IMR-90 (cell line): ENCODE measurements at regions not wholly inside any gene's neighbourhood (a gene's known extent, or its start where the extent isn't known, plus 50 kb on each side); places are given as distances from the start of the nearest gene placed in this dataset.

ENCODE experiments used
- ATAC-seq: fragments of 200-7000 bp; cut with Tn5 transposase; 2 replicates; pipeline ENCODE4 v1.9.1; 2020; ENCODE audit warnings: low read depth, mild to moderate bottlenecking, moderate library complexity
- BruUV-seq: library from RNA; stranded (reverse); fragments of 400-500 nt; replicated peaks from 2 replicates; lab custom pipeline; 2021; lab: Mats Ljungman, UMichigan
- CTCF ChIA-PET: fragments of 300-600 bp; formaldehyde crosslinking; extraction: SDS; loops from one replicate; lab custom pipeline; 2021; ENCODE audit warnings: antibody characterized with exemption; lab: Yijun Ruan, JAX
- POLR2A ChIA-PET: fragments of 300-600 bp; sonication (Branson Sonifier 250); formaldehyde crosslinking; loops from one replicate; lab custom pipeline; 2022; ENCODE audit warnings: antibody characterized with exemption; ENCODE audit not compliant: unreplicated experiment; lab: Charles Lee
- DNase-seq: peaks from one replicate; pipeline ENCODE4 v3.0.0; 2013
- H2AFZ ChIP-seq: replicated peaks from 2 replicates; pipeline ENCODE3; 2013; ENCODE audit warnings: low read length, mild to moderate bottlenecking; ENCODE audit not compliant: poor library complexity
- H2AK5ac ChIP-seq: 2 replicates; pipeline ENCODE4 v1.6.1; 2013; ENCODE audit warnings: low read depth, low read length, inconsistent platforms
- H2AK9ac ChIP-seq: replicated peaks from 2 replicates; pipeline ENCODE3; 2013; ENCODE audit warnings: mild to moderate bottlenecking, low read depth, low read length, moderate library complexity; ENCODE audit not compliant: poor library complexity
- H2BK120ac ChIP-seq: 2 replicates; pipeline ENCODE4 v1.6.1; 2013; ENCODE audit warnings: low read depth, low read length, inconsistent platforms
- H2BK15ac ChIP-seq: 3 replicates; pipeline ENCODE4 v1.6.1; 2013; ENCODE audit warnings: low read depth, low read length, inconsistent platforms
- H2BK20ac ChIP-seq: 2 replicates; pipeline ENCODE4 v1.6.1; 2013; ENCODE audit warnings: low read depth, mild to moderate bottlenecking, inconsistent platforms, low read length, moderate library complexity
- H2BK5ac ChIP-seq: 2 replicates; pipeline ENCODE4 v1.6.1; 2013; ENCODE audit warnings: mild to moderate bottlenecking, low read depth, low read length, inconsistent platforms; ENCODE audit not compliant: poor library complexity, severe bottlenecking
- H3K14ac ChIP-seq: replicated peaks from 2 replicates; pipeline ENCODE4 v1.6.1; 2013; ENCODE audit warnings: low read depth, low read length, inconsistent platforms
- H3K18ac ChIP-seq: 2 replicates; pipeline ENCODE4 v1.6.1; 2013; ENCODE audit warnings: low read depth, low read length, control low read depth
- H3K23ac ChIP-seq: 2 replicates; pipeline ENCODE4 v1.6.1; 2013; ENCODE audit warnings: low read depth, low read length, inconsistent platforms
- H3K27ac ChIP-seq: 2 replicates; pipeline ENCODE4 v1.5.1; 2013; ENCODE audit warnings: mild to moderate bottlenecking, control low read depth, low read length; ENCODE audit not compliant: insufficient read depth
- H3K27me3 ChIP-seq: 2 replicates; pipeline ENCODE4 v1.6.1; 2013; ENCODE audit warnings: low read length; ENCODE audit not compliant: control insufficient read depth, insufficient read depth
- H3K36me3 ChIP-seq: 2 replicates; pipeline ENCODE4 v1.6.1; 2013; ENCODE audit warnings: low read length, mixed read lengths; ENCODE audit not compliant: control insufficient read depth, insufficient read depth
- H3K4ac ChIP-seq: 2 replicates; pipeline ENCODE4 v1.6.1; 2013; ENCODE audit warnings: low read depth, low read length, inconsistent platforms
- H3K4me1 ChIP-seq: 2 replicates; pipeline ENCODE4 v1.6.1; 2013; ENCODE audit warnings: low read length, mixed read lengths; ENCODE audit not compliant: control insufficient read depth, insufficient read depth
- H3K4me2 ChIP-seq: 2 replicates; pipeline ENCODE4 v1.6.1; 2013; ENCODE audit warnings: low read depth, mild to moderate bottlenecking, control low read depth, low read length, moderate library complexity
- H3K4me3 ChIP-seq: 2 replicates; pipeline ENCODE4 v1.5.1; 2013; ENCODE audit warnings: low read depth, mild to moderate bottlenecking, control low read depth, low read length, moderate library complexity; ENCODE audit not compliant: insufficient read depth
- H3K56ac ChIP-seq: 2 replicates; pipeline ENCODE4 v1.6.1; 2013; ENCODE audit warnings: low read length, inconsistent platforms; ENCODE audit not compliant: insufficient read depth; ENCODE audit errors: extremely low read depth
- H3K79me1 ChIP-seq, 2 experiments: 2 replicates each; pipeline ENCODE4 v1.6.1; 2013; ENCODE audit warnings: low read length in 2 of 2, inconsistent platforms in 1 of 2, low read depth in 1 of 2
- H3K9ac ChIP-seq: 2 replicates; pipeline ENCODE4 v1.6.1; 2013; ENCODE audit warnings: low read depth, low read length, control low read depth
- H3K9me1 ChIP-seq: 2 replicates; pipeline ENCODE4 v1.6.1; 2013; ENCODE audit warnings: low read length, inconsistent platforms; ENCODE audit not compliant: insufficient read depth
- H3K9me3 ChIP-seq: 2 replicates; pipeline ENCODE4 v1.6.1; 2013; ENCODE audit warnings: low read length; ENCODE audit not compliant: control insufficient read depth, insufficient read depth
- H4K20me1 ChIP-seq: 2 replicates; pipeline ENCODE4 v1.6.1; 2013; ENCODE audit warnings: low read length, inconsistent platforms; ENCODE audit not compliant: insufficient read depth
- H4K5ac ChIP-seq: 2 replicates; pipeline ENCODE4 v1.6.1; 2013; ENCODE audit warnings: mild to moderate bottlenecking, low read depth, low read length, control low read depth
- H4K8ac ChIP-seq, 2 experiments: 2 replicates each; pipeline ENCODE4 v1.6.1; 2013; ENCODE audit warnings: low read depth in 2 of 2, low read length in 2 of 2, control low read depth in 1 of 2, inconsistent platforms in 1 of 2
- H4K91ac ChIP-seq: 2 replicates; pipeline ENCODE4 v1.6.1; 2013; ENCODE audit warnings: low read depth, low read length, inconsistent platforms; ENCODE audit not compliant: insufficient read depth
- BHLHE40 ChIP-seq: fragments of 150-350 bp; IDR thresholded peaks from 2 replicates; pipeline ENCODE4 v1.6.1; 2016; ENCODE audit warnings: mild to moderate bottlenecking, low read depth, low read length
- CEBPB ChIP-seq: IDR thresholded peaks from 2 replicates; pipeline ENCODE4 v1.6.1; 2012; ENCODE audit warnings: low read depth, low read length, improper control_type of control experiment
- CTCF ChIP-seq: conservative IDR thresholded peaks from 2 replicates; pipeline ENCODE4 v1.5.1; 2012; ENCODE audit warnings: mild to moderate bottlenecking, low read depth, low read length, improper control_type of control experiment
- ELK1 ChIP-seq: fragments of 150-350 bp; IDR thresholded peaks from 2 replicates; pipeline ENCODE4 v1.6.1; 2016; ENCODE audit warnings: low read depth, mild to moderate bottlenecking, low read length, moderate library complexity, borderline replicate concordance
- FOS ChIP-seq: fragments of 150-350 bp; IDR thresholded peaks from 2 replicates; pipeline ENCODE4 v1.6.1; 2016; ENCODE audit warnings: low read depth, low read length
- MAFK ChIP-seq: IDR thresholded peaks from 2 replicates; pipeline ENCODE4 v1.6.1; 2012; ENCODE audit warnings: low read depth, low read length, improper control_type of control experiment
- MAZ ChIP-seq: IDR thresholded peaks from 2 replicates; pipeline ENCODE4 v1.6.1; 2012; ENCODE audit warnings: low read depth, mild to moderate bottlenecking, low read length, improper control_type of control experiment, moderate library complexity, borderline replicate concordance
- NFE2L2 ChIP-seq: fragments of 150-350 bp; IDR thresholded peaks from 2 replicates; pipeline ENCODE4 v1.6.1; 2016; ENCODE audit warnings: low read depth, mild to moderate bottlenecking, low read length
- POLR2A ChIP-seq: IDR thresholded peaks from 2 replicates; pipeline ENCODE4 v1.6.1; 2012; ENCODE audit warnings: mild to moderate bottlenecking, low read depth, low read length
- RAD21 ChIP-seq: IDR thresholded peaks from 2 replicates; pipeline ENCODE4 v1.6.1; 2012; ENCODE audit warnings: low read length, improper control_type of control experiment
- RCOR1 ChIP-seq: IDR thresholded peaks from 2 replicates; pipeline ENCODE4 v1.6.1; 2012; ENCODE audit warnings: mild to moderate bottlenecking, low read length, improper control_type of control experiment; ENCODE audit not compliant: insufficient replicate concordance
- SMC3 ChIP-seq: fragments of 150-350 bp; IDR thresholded peaks from 2 replicates; pipeline ENCODE4 v1.6.1; 2016; ENCODE audit warnings: low read depth, mild to moderate bottlenecking, antibody characterized with exemption, low read length, moderate library complexity
- USF2 ChIP-seq: fragments of 150-350 bp; IDR thresholded peaks from 2 replicates; pipeline ENCODE4 v1.6.1; 2017; ENCODE audit warnings: mild to moderate bottlenecking, antibody characterized with exemption, low read length, low read depth
- WGBS, 2 experiments: methylation state at CpG; one replicate each; pipeline versions ENCODE4 v1.1.5 to v1.1.7; 2013; ENCODE audit warnings: missing lambda C conversion rate in 2 of 2; ENCODE audit not compliant: insufficient read length in 1 of 2; ENCODE audit errors: extremely low coverage in 2 of 2; 5-methylcytosine and 5-hydroxymethylcytosine counted together
- dilution Hi-C: fragments of 300-500 bp; cut with HindIII; formaldehyde crosslinking; loops from one replicate; pipeline ENCODE4 v1.14.3; 2018; ENCODE audit warnings: low sequenced_read_pairs; ENCODE audit not compliant: unreplicated experiment
- in situ Hi-C: fragments of 300-500 bp; cut with MboI; formaldehyde crosslinking; loops from 3 replicates; pipeline ENCODE4 v1.14.3; 2019; ENCODE audit warnings: low sequenced_read_pairs, inconsistent platforms, mixed read lengths
- intact Hi-C: fragments of 100-400 bp; cut with micrococcal nuclease; formaldehyde crosslinking; loops from 2 replicates; pipeline ENCODE4 v1.10.0; 2022

GRCh38 chr17:36730857-36731490 is 129.6 kb downstream of the MRM1 start:
- Histone ChIP-seq H3K18ac (no peak overlapping the region), H3K4me3 (no peak overlapping the region), H2BK20ac (no peak overlapping the region), H3K79me1 (no peaks in the 10 kb centered on the region), H3K9ac (no peak overlapping the region), H3K4ac (no peak overlapping the region), H3K27ac (no peak overlapping the region), H3K9me1 (no peaks in the 10 kb centered on the region; the same call in 1 of the 2 replicates), H3K36me3 (no peaks in the 10 kb centered on the region), H2AK9ac (no peak overlapping the region), H2BK120ac (no peak overlapping the region), H4K91ac (no peak overlapping the region), H2BK15ac (no peak overlapping the region), H3K4me2 (no peak overlapping the region), H3K4me1 (no peaks in the 10 kb centered on the region), H2AK5ac (no peak overlapping the region), H4K5ac (no peak overlapping the region), H3K9me3 (no peaks in the 10 kb centered on the region), H2BK5ac (no peak overlapping the region), H3K56ac (no peak overlapping the region), H2AFZ (no peak overlapping the region), H3K23ac (no peak overlapping the region), H4K8ac (no peak overlapping the region), H4K20me1 (no peaks in the 10 kb centered on the region; the same call in 1 of the 2 replicates), H3K14ac (no peak overlapping the region), H3K27me3 (peaks cover 39% of the 10 kb centered on the region)
- BruUV-seq: no TSS peak
- ChIA-PET POLR2A (no interaction called here), CTCF (no interaction called here)
- in situ Hi-C loops: no loop called here
- intact Hi-C loops: no loop called here
- no CpG with 5 or more reads among the region's 6 CpGs for WGBS, 2 experiments
- dilution Hi-C loops: no loop called here
- DNase-seq (no peak), ATAC-seq (no peak)
- TF ChIP-seq USF2: no peak
- TF ChIP-seq FOS: no peak
- TF ChIP-seq POLR2A: no peak
- no peak for TF ChIP-seq RCOR1
- no peak for TF ChIP-seq RAD21
- no peak for TF ChIP-seq MAZ
- TF ChIP-seq SMC3: no peak
- no peak for TF ChIP-seq BHLHE40
- TF ChIP-seq NFE2L2: no peak
- TF ChIP-seq MAFK: no peak
- TF ChIP-seq CEBPB: no peak
- TF ChIP-seq ELK1: no peak
- TF ChIP-seq CTCF: no peak
